EH (cell line): ENCODE measurements at regions not wholly inside any gene's neighbourhood (a gene's known extent, or its start where the extent isn't known, plus 50 kb on each side); places are given as distances from the start of the nearest gene placed in this dataset.

ENCODE experiments used
- DNase-seq: peaks from one replicate; pipeline ENCODE4 v3.0.0-alpha.2; 2015; ENCODE audit warnings: low read depth

GRCh38 chr7:80984619-80985018, 65.8 kb upstream of the SEMA3C start:
- no peak for DNase-seq

GRCh38 chr7:80981405-80981804, 62.6 kb upstream of the SEMA3C start:
- DNase-seq: no peak

GRCh38 chr7:80977751-80978150, 58.9 kb upstream of the SEMA3C start:
- DNase-seq: no peak

DNA sequence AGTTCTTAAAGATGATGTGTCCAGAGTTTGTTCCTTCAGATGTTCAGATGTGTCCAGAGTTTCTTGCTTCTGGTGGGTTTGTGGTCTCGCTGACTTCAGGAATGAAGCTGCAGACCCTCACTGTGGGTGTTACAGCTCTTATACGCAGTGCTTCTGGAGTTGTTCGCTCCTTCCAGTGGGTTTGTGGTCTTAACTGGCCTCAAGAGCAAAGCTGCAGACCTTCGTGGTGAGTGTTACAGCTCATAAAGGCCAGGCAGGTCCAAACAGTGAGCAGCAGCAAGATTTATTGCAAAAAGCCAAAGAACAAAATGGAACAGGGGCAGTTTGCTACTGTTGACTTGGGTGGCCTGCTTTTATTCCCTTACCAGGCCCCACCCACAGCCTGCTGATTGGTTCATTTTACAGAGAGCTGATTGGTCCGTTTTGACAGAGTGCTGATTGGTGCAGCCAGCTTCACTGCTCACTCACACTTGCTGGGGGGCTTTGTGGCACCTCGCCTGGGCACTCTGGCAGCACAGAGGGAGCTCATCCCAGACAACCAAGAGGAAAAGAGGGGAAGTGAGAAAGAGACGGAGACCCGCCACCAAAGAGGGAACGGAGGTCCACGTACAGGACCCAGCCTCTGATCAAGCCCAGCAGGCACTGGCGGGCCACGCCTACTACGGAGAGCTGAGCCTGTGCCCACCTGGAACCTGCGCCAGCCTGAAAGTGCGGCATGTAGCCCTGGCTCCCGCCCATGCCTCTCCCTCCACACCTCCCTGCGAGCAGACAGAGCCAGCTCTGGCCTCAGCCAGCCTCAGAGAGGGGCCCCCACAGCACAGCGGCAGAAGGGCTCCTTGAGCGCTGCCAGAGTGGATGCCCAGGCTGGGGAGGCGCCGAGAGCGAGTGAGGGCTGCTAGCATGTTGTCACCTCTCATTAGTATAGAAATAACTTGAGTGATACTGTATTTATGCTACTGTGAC, 55.8 kb upstream of the SEMA3C start:
- DNase-seq: no peak

DNA sequence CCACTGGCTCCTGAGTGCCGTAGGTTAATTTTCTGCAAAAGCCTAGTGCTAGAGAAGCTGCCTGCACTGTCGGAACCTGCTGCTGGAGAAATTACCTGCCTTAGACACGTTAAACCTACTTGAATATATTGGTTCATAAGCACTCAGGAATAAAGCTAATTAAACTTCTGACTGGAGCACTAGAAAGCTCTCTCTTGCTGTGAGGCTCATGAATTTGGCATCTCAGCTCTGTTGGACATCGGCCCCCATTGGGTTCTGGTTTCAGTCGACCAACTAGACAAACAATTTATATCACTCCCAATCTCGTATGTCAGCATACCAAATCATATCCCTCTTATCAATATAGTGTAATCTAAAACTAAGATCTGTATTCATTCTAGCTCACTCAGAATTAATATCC, 52.4 kb upstream of the SEMA3C start:
- no peak for DNase-seq
